AG09309 (cell line): ENCODE measurements at regions not wholly inside any gene's neighbourhood (a gene's known extent, or its start where the extent isn't known, plus 50 kb on each side); places are given as distances from the start of the nearest gene placed in this dataset.

Source experiments
- DNase-seq: peaks from one replicate; pipeline ENCODE4 v3.0.0-alpha.2; 2010; ENCODE audit warnings: low read depth
- H3K4me3 ChIP-seq: 2 replicates; pipeline ENCODE4 v1.5.1; 2011; ENCODE audit warnings: mild to moderate bottlenecking, low read depth, low read length, moderate library complexity; ENCODE audit not compliant: control insufficient read depth
- CTCF ChIP-seq: IDR thresholded peaks from 2 replicates; pipeline ENCODE4 v1.5.1; 2011; ENCODE audit warnings: mild to moderate bottlenecking, low read depth, low read length, inconsistent platforms; ENCODE audit not compliant: insufficient read depth, control insufficient read depth; ENCODE audit errors: missing control alignments

- DNase-seq, result no peak
- TF ChIP-seq CTCF, result no peak
- H3K4me3 ChIP-seq, result no peak overlapping the region
Measured at GRCh38 chr12:91654087-91654486, 471.5 kb upstream of the DCN start.

GRCh38 chr12:91651728-91652127 is 469.1 kb upstream of the DCN start:
- no peak overlapping the region for H3K4me3 ChIP-seq
- TF ChIP-seq CTCF, result no peak
- DNase-seq, result no peak

- no peak for TF ChIP-seq CTCF
- H3K4me3 ChIP-seq, result no peak overlapping the region
- no peak for DNase-seq
Measured at GRCh38 chr12:91643763-91644162, 461.1 kb upstream of the DCN start.

- DNase-seq, result no peak
- H3K4me3 ChIP-seq, result no peak overlapping the region
- TF ChIP-seq CTCF, result no peak
Measured at GRCh38 chr12:91640021-91640420, 457.4 kb upstream of the DCN start.

- DNase-seq, result no peak
- no peak overlapping the region for H3K4me3 ChIP-seq
- TF ChIP-seq CTCF, result no peak
Measured at GRCh38 chr12:91639327-91639726, 456.7 kb upstream of the DCN start.

- no peak for TF ChIP-seq CTCF
- H3K4me3 ChIP-seq, result no peak overlapping the region
- DNase-seq, result no peak
Measured at GRCh38 chr12:91637789-91638624, 455.4 kb upstream of the DCN start.
